ENCODE measurements at regions not wholly inside any gene's neighbourhood (a gene's known extent, or its start where the extent isn't known, plus 50 kb on each side); places are given as distances from the start of the nearest gene placed in this dataset.

DNA sequence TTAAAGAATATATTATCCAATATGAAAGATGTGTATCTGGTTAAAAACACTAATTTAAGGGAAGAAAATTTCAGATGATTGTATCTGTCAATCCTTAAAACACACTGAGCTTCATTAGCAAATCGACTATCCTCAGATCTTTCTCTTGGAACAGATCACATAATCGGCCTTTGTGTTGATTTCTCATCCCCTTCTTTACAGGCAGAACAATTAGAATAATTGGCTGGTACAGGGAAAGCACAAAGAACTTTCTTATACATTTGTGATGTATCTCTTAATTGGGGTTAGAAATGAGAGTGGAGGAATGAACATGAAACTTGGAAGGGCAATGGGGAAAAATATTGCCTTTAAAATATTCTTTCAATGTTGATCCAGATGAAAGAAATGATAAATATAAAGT lies 662.1 kb downstream of the TLE4 start:
- TF ChIP-seq, protein P1, sequence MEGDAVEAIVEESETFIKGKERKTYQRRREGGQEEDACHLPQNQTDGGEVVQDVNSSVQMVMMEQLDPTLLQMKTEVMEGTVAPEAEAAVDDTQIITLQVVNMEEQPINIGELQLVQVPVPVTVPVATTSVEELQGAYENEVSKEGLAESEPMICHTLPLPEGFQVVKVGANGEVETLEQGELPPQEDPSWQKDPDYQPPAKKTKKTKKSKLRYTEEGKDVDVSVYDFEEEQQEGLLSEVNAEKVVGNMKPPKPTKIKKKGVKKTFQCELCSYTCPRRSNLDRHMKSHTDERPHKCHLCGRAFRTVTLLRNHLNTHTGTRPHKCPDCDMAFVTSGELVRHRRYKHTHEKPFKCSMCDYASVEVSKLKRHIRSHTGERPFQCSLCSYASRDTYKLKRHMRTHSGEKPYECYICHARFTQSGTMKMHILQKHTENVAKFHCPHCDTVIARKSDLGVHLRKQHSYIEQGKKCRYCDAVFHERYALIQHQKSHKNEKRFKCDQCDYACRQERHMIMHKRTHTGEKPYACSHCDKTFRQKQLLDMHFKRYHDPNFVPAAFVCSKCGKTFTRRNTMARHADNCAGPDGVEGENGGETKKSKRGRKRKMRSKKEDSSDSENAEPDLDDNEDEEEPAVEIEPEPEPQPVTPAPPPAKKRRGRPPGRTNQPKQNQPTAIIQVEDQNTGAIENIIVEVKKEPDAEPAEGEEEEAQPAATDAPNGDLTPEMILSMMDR (IDR thresholded peaks at IDR 0.05): no peak
- no peak for TF ChIP-seq EP300 (IDR thresholded peaks at IDR 0.05; ENCODE audit: low read depth)

All from transverse colon (tissue), 3 donors.